ENCODE measurements at regions not wholly inside any gene's neighbourhood (a gene's known extent, or its start where the extent isn't known, plus 50 kb on each side); places are given as distances from the start of the nearest gene placed in this dataset.

- intact Hi-C loops (cut with micrococcal nuclease) = no loop called here
Measured at GRCh38 chr10:4663162-4663992, 162.6 kb upstream of the AKR1E2 start.

DNA sequence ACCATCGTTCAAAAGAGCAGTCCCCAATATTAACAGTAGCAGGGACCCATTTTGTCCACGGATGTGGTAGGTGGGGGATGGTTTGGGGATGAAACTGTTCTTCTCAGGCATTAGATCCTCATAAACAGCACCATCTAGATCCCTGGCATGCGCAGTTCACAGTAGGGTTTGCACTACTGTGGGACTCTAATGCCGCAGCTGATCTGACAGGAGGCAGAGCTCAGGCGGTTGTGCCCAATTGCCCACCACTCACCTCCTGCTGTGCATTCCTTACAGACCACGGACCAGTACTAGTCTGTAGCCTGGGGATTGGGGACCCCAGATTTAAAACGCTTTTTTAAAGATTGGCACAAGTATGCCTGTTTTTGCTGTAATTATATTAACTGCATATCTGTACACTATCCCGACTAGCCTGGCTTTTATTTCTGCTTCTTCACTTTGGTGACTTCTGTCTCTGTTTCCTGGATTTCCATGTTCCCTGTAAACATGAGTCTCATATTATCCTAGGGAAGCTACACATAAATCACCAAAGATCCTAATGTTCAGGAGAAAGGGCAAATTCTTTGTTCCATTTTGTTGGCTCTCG, 163.3 kb upstream of the AKR1E2 start:
- intact Hi-C loops (cut with micrococcal nuclease) = no loop called here

GRCh38 chr10:4661511-4662255, 164.3 kb upstream of the AKR1E2 start:
- intact Hi-C loops (cut with micrococcal nuclease) = no loop called here

DNA sequence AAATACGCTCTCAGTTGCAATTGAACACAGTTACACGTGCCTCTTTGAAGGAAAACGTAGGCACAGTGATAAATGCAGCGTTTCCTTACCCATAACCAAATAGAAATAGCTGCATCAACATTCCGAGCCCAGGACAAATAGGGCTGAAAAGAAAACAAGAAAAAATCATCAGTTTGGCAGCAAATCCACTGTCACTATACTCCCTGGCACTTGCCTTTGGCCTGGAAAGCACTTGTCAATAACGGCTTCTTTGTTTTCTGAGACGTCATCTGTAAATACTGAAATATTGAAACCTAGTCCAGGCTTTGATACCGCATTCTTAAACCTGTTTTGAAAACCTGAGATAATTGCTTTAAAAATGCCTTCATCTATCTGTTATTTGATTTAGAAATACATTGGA, 167.2 kb upstream of the AKR1E2 start:
- intact Hi-C loops (cut with micrococcal nuclease) = loop anchor here (5.0 to 10.0 kb wide), 6 partner anchors 684 to 1194 kb away; no protein-coding TSS in a partner anchor

- intact Hi-C loops (cut with micrococcal nuclease) = loop anchor here (1.0 to 10.0 kb wide), 11 partner anchors 682 to 1459 kb away; no protein-coding TSS in a partner anchor
Measured at GRCh38 chr10:4656576-4657194, 169.3 kb upstream of the AKR1E2 start.

DNA sequence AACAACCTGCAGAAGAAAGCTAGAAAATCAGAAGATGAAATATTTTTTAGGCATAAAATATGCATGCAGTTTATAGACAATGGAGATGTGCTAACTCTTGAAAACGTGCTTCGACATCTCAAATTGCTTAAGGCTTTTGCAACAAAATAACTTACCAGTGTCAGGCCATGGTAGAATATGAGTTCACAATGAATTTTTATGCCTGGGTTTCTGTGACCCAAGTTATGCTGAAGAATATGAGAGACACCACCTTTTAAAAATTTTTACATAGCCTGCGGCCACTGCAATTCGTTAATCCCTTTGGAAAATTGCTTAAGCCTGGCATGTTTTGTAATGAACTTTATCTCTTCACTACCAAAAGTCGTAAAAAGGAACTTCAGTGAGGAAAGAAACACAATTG, 170.1 kb upstream of the AKR1E2 start:
- intact Hi-C loops (cut with micrococcal nuclease) = loop anchor here (1.0 to 10.0 kb wide), 11 partner anchors 681 to 1459 kb away; no protein-coding TSS in a partner anchor

- intact Hi-C loops (cut with micrococcal nuclease) = loop anchor here (5.0 to 10.0 kb wide), 6 partner anchors 681 to 1191 kb away; no protein-coding TSS in a partner anchor
Measured at GRCh38 chr10:4655406-4655805, 170.6 kb upstream of the AKR1E2 start.

GRCh38 chr10:4654496-4654895, 171.5 kb upstream of the AKR1E2 start:
- intact Hi-C loops (cut with micrococcal nuclease) = loop anchor here (10.0 kb wide), 4 partner anchors 680 to 1190 kb away; no protein-coding TSS in a partner anchor

DNA sequence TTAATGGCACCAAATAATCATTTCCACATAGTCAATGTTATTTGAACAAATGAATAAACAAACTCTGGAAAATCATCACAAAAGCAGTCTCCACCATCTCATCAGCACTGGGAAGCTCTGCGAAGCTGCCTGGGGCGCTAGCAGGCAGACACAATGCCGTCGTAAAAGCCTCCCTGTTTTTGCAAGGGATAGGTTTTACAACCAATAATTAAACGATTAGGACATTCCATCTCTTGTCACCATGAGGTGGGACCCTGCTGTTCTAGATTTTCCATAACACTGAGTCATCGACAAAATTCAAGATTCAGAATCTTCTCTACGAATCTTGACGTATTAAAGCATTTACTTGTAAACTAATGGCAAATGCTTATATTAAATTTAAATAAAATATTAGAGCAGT, 172.8 kb upstream of the AKR1E2 start:
- intact Hi-C loops (cut with micrococcal nuclease) = loop anchor here (10.0 kb wide), 4 partner anchors 678 to 1188 kb away; no protein-coding TSS in a partner anchor

- intact Hi-C loops (cut with micrococcal nuclease) = loop anchor here (1.0 to 10.0 kb wide), 5 partner anchors 678 to 1188 kb away; no protein-coding TSS in a partner anchor
Measured at GRCh38 chr10:4652111-4653010, 173.6 kb upstream of the AKR1E2 start.

- intact Hi-C loops (cut with micrococcal nuclease) = loop anchor here (1.0 to 10.0 kb wide), 6 partner anchors 521 to 1187 kb away; no protein-coding TSS in a partner anchor
Measured at GRCh38 chr10:4651404-4652037, 174.5 kb upstream of the AKR1E2 start.

DNA sequence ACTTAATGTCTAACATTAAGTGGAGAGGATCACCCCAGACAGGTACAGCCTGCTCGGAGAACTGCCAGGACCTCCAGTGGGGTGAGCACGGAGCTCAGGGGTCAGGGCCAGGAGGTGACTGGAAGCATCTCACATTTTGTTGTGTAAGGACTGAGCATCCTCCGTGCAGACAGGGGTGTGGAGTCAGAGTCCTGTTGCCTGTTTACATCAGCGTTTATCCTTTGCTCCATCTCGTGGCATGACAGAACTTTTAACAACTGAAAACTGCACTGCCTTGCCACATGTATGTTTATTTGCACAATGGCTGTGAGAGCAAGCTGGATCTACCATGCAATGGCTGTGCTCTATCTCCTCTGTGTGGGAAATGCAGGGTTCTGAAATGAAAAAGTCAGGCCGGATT, 175.4 kb upstream of the AKR1E2 start:
- intact Hi-C loops (cut with micrococcal nuclease) = loop anchor here (2.0 to 10.0 kb wide), 5 partner anchors 520 to 1186 kb away; no protein-coding TSS in a partner anchor

GRCh38 chr10:4649886-4650508, 176.0 kb upstream of the AKR1E2 start:
- intact Hi-C loops (cut with micrococcal nuclease) = loop anchor here (2.0 to 10.0 kb wide), 5 partner anchors 519 to 1185 kb away; no protein-coding TSS in a partner anchor

DNA sequence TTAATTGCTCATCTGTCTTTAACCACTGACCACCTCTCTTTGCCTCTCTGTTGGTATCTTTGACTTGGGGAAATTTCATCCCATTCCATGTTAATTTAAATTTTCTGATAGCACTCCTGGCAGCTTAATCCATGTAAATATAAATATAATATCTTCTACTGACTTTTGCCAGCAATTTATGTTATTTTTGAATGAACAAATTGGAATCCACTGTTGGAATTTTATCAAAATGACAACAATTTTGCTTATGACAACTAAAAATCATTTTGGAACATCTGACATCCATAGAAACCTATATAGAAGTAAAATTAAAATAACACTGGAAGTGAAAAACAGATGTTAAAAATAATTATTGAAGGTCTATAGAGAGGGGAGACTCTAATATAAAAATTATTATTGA, 176.5 kb upstream of the AKR1E2 start:
- intact Hi-C loops (cut with micrococcal nuclease) = no loop called here

DNA sequence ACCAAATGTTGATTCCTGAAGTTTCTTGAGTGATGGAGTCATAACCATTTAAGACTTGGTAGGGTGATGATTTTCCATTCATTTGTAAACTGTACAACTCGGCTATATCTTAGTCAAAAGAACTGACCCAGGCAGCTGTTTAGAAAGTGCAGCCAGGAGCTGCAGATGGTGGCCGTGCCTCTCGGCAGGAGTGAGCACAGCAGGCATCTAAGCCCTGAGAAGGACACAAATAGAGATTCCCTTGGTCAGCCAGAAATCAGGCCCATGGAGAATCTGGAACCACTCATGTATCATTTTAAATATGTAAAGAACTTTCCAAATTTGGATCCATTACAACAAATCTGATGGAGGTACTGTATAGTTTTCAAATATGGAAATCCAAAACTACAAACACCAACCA, 177.0 kb upstream of the AKR1E2 start:
- intact Hi-C loops (cut with micrococcal nuclease) = no loop called here

GRCh38 chr10:4647109-4647785, 178.8 kb upstream of the AKR1E2 start:
- intact Hi-C loops (cut with micrococcal nuclease) = no loop called here

- intact Hi-C loops (cut with micrococcal nuclease) = no loop called here
Measured at GRCh38 chr10:4646547-4646946, 179.5 kb upstream of the AKR1E2 start.

GRCh38 chr10:4645836-4646235, 180.2 kb upstream of the AKR1E2 start:
- intact Hi-C loops (cut with micrococcal nuclease) = no loop called here
